Prostate gland (tissue), 2 donors: ENCODE measurements at regions not wholly inside any gene's neighbourhood (a gene's known extent, or its start where the extent isn't known, plus 50 kb on each side); places are given as distances from the start of the nearest gene placed in this dataset.
"Not testable (repeated sequence)": the region's sequence is repeated elsewhere in the genome, so short reads cannot be mapped to it uniquely, and the experiment has no call there.

Experiments
- POLR2AphosphoS5 ChIP-seq: sonication (generic); formaldehyde crosslinking; IDR thresholded peaks from one replicate; pipeline ENCODE4 v1.6.1; 2017; ENCODE audit warnings: antibody characterized with exemption
- TF ChIP-seq, protein P1 (sequence below), 4 experiments: fragments of 200-600 bp in 2 of 4; fragments of 450-650 bp in 2 of 4; sonication (generic) in 2 of 4; IDR thresholded peaks; 1 replicate in 3 of 4; 2 replicates in 1 of 4; pipeline ENCODE4 v1.5.1; 2016 to 2019; ENCODE audit warnings: antibody characterized with exemption in 4 of 4, mild to moderate bottlenecking in 2 of 4, moderate library complexity in 2 of 4

DNA sequence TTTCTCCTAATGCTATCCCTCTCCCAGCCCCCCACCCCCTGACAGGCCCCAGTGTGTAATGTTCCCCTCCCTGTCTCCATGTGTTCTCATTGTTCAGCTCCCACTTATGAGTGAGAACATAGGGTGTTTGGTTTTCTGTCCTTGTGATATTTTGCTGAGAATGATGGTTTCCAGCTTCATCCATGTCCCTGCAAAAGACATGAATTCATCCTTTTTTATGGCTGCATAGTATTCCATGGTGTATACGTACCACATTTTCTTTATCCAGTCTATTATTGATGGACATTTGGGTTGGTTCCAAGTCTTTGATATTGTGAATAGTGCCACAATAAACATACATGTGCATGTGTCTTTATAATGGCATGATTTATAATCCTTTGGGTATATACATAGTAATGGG, 704.2 kb downstream of the PLCL1 start:
- TF ChIP-seq, protein P1, sequence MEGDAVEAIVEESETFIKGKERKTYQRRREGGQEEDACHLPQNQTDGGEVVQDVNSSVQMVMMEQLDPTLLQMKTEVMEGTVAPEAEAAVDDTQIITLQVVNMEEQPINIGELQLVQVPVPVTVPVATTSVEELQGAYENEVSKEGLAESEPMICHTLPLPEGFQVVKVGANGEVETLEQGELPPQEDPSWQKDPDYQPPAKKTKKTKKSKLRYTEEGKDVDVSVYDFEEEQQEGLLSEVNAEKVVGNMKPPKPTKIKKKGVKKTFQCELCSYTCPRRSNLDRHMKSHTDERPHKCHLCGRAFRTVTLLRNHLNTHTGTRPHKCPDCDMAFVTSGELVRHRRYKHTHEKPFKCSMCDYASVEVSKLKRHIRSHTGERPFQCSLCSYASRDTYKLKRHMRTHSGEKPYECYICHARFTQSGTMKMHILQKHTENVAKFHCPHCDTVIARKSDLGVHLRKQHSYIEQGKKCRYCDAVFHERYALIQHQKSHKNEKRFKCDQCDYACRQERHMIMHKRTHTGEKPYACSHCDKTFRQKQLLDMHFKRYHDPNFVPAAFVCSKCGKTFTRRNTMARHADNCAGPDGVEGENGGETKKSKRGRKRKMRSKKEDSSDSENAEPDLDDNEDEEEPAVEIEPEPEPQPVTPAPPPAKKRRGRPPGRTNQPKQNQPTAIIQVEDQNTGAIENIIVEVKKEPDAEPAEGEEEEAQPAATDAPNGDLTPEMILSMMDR (IDR thresholded peaks at IDR 0.05), result not testable (repeated sequence)
- not testable (repeated sequence) for TF ChIP-seq POLR2AphosphoS5
